GM23248 (cell line): ENCODE measurements at regions not wholly inside any gene's neighbourhood (a gene's known extent, or its start where the extent isn't known, plus 50 kb on each side); places are given as distances from the start of the nearest gene placed in this dataset.

ENCODE experiments used
- EZH2 ChIP-seq: fragments of 200-600 bp; sonication (generic); IDR thresholded peaks from 2 replicates; pipeline ENCODE4 v1.6.1; 2018; ENCODE audit warnings: antibody characterized with exemption, mild to moderate bottlenecking; ENCODE audit not compliant: insufficient read depth, poor library complexity, severe bottlenecking
- EZH2phosphoT487 ChIP-seq: fragments of 200-600 bp; sonication (generic); IDR thresholded peaks from 2 replicates; pipeline ENCODE4 v1.6.1; 2018; ENCODE audit warnings: antibody characterized with exemption, moderate library complexity, mild to moderate bottlenecking, low read depth; ENCODE audit not compliant: insufficient read depth

DNA sequence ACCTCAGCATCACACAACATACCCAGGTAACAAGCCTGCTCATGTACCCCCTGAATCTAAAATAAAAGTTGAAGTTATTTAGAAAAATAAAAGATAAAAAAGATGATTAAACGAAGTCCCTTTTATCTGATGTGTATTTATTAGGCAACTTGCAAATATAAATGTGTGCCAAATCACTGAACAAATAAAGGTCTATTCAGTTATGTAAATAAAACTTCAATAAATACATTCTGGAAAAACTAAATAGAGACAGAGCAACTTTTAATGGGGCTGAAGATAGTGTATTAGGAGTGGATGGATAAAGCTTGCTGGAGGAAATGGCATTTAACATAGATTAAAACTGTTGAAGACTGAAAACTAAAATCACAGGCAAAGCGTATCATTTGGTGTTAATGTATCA is 678.0 kb upstream of the GRM7 start:
- TF ChIP-seq EZH2 (no peak), EZH2phosphoT487 (no peak)
